ENCODE measurements at regions not wholly inside any gene's neighbourhood (a gene's known extent, or its start where the extent isn't known, plus 50 kb on each side); places are given as distances from the start of the nearest gene placed in this dataset.

- TF ChIP-seq, protein P1, sequence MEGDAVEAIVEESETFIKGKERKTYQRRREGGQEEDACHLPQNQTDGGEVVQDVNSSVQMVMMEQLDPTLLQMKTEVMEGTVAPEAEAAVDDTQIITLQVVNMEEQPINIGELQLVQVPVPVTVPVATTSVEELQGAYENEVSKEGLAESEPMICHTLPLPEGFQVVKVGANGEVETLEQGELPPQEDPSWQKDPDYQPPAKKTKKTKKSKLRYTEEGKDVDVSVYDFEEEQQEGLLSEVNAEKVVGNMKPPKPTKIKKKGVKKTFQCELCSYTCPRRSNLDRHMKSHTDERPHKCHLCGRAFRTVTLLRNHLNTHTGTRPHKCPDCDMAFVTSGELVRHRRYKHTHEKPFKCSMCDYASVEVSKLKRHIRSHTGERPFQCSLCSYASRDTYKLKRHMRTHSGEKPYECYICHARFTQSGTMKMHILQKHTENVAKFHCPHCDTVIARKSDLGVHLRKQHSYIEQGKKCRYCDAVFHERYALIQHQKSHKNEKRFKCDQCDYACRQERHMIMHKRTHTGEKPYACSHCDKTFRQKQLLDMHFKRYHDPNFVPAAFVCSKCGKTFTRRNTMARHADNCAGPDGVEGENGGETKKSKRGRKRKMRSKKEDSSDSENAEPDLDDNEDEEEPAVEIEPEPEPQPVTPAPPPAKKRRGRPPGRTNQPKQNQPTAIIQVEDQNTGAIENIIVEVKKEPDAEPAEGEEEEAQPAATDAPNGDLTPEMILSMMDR (IDR thresholded peaks at IDR 0.05; ENCODE audit: insufficient read depth, low read depth, low read length) = no peak
- no peak for TF ChIP-seq EZH2 (IDR thresholded peaks at IDR 0.05; ENCODE audit: insufficient read depth, low read length)
Measured at GRCh38 chr5:3740546-3741373, 145.1 kb downstream of the IRX1 start.
